NCI-H2171 (cell line): ENCODE measurements at regions not wholly inside any gene's neighbourhood (a gene's known extent, or its start where the extent isn't known, plus 50 kb on each side); places are given as distances from the start of the nearest gene placed in this dataset.

ENCODE experiments used
- DNase-seq: peaks from one replicate; lab custom pipeline; 2025; lab: John Stamatoyannopoulos, UW

- DNase-seq = no peak
These were observed 407.8 kb downstream of the CBLN4 start for GRCh38 chr20:55597526-55597925.

DNA sequence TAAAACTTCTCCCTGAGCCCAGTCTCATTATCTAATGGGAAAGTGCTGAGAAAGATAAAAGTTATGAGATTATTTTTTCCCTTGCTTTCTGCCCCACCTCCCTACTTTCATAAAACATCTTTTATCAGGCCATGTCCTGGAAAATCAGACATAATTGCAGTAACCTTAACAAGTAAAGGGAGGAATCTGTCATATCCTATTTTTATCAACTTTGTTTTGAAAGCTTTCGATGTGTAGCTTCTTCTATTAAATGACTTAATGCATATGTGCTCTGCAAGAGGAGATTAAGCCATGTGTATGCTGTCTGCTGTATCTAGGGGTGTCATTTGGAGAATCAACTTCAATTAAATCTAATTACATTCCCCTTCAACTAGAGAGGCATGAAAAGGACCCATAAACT, 408.9 kb downstream of the CBLN4 start:
- no peak for DNase-seq

GRCh38 chr20:55592866-55593265, 412.5 kb downstream of the CBLN4 start:
- DNase-seq = no peak

DNA sequence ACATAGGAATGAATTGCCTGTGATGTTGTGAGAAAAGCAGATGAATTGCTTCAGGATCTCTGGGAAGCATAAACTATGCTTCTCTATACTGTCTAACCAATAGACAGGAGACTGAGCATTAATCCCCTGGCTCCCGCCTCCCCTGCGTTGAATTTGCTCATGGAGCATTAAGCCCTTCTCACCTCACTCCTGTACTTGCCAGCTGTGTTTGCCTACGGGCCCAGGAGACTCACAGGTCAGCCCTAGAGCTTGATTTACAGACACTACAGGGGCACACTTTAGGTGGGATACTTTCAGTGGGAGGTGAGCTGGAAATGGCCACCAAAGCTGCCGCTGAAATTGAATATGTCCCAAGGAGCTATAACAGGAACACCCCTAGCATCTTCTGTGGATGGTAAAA, 418.7 kb downstream of the CBLN4 start:
- DNase-seq = no peak

- no peak for DNase-seq
These were observed 420.4 kb downstream of the CBLN4 start for GRCh38 chr20:55584964-55585363.

- no peak for DNase-seq
These were observed 421.0 kb downstream of the CBLN4 start for GRCh38 chr20:55584307-55584706.

DNA sequence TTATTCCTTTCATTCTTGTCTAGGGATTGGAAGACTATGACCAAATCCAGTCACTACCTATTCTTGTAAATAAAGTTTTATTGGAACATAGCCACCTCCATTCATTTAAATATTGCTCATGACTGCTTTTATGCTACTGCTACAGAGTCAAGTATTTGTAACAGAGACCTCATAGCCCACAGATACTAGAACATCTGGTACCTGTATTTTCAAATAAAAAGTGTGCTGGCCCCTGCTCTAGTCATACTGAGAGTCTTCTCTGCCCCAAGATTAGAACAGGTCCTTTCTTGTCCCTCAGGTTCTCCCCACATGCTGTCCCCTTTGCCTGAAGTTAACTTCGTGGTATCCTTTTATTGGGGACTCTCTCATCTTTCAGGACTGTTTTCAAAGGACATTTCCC, 422.3 kb downstream of the CBLN4 start:
- no peak for DNase-seq

DNA sequence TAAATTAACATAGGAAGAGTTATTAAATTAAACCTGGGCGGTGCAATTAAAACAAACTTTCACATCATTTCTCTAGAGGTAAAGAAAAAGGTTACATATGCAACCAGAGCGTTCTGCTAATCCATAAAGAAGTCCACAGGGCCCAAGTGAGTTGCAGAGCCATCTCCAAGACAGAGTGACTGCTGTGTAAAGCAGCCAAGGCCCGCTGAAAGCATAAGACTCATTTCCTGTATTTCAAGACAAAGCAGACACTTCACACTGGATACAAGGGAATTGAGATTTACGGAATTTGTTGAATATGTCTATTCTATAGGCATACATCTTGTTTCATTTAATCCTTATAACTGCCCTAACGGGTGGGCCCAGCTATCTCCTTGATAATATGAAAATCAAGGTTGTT, 422.8 kb downstream of the CBLN4 start:
- DNase-seq = no peak

DNA sequence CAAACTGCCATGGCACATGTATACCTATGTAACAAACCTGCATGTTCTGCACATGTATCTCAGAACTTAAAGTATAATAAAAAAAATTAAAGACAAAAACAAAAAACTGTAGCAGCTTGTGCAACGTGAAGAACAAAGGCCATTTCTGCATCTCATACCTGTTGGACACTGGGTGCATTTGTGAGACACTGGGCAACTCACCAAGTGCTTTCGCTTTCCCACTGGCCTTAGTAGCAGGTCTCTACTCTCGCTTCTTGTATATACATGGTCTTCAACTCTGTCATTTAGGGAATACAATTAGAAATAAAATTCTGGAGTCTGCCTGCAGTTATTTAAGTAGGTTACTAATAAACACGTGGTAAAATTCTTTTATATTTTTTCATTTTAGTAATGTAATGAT, 423.8 kb downstream of the CBLN4 start:
- no peak for DNase-seq

- no peak for DNase-seq
These were observed 424.8 kb downstream of the CBLN4 start for GRCh38 chr20:55580475-55580874.

DNA sequence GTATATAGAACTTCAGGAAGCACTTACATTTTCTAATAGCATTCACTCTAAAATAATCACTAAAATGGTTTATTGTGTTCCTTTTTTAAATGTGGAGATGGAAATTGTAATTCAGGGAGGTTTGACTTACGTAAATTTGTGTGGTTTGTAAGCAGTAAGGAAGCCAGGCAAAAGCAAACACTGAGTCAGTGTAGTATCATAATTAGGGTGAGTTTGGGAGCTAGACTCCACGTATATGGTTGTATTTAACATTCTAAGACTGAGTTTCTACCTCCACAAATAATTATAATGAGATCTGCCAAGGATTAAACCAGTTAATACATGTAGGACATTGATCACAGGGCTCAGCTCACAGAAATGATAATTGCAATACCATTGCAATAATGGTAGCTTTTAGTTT, 425.5 kb downstream of the CBLN4 start:
- DNase-seq = no peak

DNA sequence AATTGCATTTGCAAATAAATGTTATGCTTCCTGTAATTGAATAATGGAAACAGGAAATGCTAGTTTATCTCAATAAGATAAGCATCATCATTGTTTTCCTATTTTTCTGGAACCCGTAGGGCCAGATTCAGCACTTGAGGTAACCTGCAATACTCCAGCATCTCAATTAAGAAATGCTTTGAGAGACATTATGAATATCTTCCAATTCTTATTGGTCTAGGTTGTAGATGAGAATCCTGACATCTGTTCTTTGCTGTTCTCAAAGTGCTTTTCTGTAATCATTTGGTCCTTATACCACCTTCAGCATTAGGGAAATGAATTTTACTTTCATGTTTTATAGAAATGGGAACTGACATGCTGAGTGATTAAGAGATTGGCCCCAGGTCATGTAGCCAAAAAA, 428.3 kb downstream of the CBLN4 start:
- DNase-seq = no peak

- no peak for DNase-seq
These were observed 436.2 kb downstream of the CBLN4 start for GRCh38 chr20:55569084-55569483.

GRCh38 chr20:55567826-55568225, 437.5 kb downstream of the CBLN4 start:
- DNase-seq = no peak

- no peak for DNase-seq
These were observed 440.1 kb downstream of the CBLN4 start for GRCh38 chr20:55565096-55565773.

DNA sequence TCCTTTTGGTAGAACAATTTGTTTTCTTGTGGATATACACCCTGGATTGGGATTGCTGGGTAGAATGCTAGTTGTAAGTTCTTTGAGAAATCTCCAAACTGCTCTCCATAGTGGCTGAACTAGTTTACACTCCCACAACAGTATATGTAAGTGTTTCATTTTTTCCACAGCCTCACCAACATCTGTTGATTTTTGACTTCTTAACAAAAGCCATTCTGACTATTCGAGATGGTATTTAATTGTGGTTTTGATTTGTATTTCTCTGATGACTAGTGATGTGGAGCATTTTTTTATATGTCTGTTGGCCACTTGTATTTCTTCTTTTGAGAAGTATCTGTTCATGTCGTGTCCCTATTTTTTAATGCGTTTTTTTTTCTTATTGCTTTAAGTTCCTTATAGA, 444.1 kb downstream of the CBLN4 start:
- no peak for DNase-seq

- no peak for DNase-seq
These were observed 448.1 kb downstream of the CBLN4 start for GRCh38 chr20:55557191-55557590.

- DNase-seq = no peak
These were observed 450.2 kb downstream of the CBLN4 start for GRCh38 chr20:55555075-55555650.

DNA sequence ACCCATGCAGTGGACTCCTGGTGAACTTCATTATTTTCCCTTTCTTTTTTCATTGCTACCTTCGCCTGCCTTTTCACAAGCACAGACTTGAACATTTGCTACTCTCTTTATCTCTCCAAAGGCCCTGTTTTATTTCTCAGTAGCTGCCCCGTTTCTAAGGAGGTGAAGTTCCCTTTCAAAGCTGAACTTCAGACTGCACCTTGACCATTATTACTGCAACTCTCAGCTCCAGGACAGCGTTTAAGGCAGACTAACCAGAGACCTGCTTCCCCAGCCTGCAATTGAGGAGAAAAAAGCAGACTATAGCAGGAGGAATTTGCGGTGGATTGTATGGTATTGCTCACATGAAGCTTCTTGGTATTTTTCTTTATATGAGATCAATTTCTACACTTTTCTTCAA, 460.7 kb downstream of the CBLN4 start:
- no peak for DNase-seq

GRCh38 chr20:55540486-55540885, 464.8 kb downstream of the CBLN4 start:
- DNase-seq = no peak

DNA sequence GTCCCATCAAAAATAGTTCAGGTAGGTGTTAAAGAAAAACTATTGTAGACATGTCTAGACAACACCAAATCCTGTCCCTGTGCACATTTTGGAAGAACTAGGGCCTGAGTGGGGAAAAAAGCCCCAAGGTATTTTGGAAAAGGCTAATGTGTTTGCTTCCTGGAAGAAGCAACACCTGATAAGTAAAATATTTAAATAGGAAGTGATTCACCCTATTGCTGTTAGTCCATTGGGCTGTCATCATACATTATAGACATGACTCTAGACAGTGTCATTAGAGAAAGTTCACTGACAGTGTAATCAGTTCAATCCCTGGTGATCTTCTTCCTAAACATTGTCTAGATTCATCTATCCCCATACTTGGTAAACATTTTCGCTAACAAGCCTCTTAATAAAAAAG, 465.3 kb downstream of the CBLN4 start:
- DNase-seq = no peak

DNA sequence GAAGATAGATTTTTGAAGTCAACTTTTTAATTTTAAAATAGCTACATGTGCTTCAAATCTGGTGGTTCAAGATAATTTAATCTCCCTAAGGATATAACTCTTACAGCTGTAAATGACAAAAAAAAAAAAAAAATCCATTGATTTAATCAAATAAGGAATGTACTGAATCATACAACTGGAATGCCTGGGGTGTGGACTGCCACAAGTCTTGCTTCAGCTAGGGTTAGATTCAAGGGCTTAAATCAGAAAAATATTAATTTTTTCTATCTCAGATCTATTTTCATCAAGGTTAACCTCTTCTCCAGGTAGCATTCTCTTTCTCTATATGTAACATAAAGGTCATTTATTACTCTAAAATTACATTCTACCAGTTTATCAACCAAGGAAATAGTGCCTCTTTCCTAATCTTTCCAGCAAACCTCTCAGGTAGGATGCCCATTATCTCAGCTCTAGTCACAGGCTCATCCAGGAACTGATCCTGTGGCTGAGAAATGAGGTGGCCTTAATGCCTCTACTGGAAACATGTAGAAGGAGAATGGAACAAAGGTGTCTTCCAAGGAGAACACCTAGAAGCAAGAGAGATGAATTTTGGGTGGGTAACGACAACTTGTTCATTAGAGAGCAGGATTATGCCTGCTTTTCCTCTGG, 466.9 kb downstream of the CBLN4 start:
- no peak for DNase-seq

GRCh38 chr20:55535366-55535765, 470.0 kb downstream of the CBLN4 start:
- no peak for DNase-seq

- DNase-seq = no peak
These were observed 471.7 kb downstream of the CBLN4 start for GRCh38 chr20:55533632-55534031.
